ENCODE measurements at regions not wholly inside any gene's neighbourhood (a gene's known extent, or its start where the extent isn't known, plus 50 kb on each side); places are given as distances from the start of the nearest gene placed in this dataset.
"Not testable (repeated sequence)": the region's sequence is repeated elsewhere in the genome, so short reads cannot be mapped to it uniquely, and the experiment has no call there.

DNA sequence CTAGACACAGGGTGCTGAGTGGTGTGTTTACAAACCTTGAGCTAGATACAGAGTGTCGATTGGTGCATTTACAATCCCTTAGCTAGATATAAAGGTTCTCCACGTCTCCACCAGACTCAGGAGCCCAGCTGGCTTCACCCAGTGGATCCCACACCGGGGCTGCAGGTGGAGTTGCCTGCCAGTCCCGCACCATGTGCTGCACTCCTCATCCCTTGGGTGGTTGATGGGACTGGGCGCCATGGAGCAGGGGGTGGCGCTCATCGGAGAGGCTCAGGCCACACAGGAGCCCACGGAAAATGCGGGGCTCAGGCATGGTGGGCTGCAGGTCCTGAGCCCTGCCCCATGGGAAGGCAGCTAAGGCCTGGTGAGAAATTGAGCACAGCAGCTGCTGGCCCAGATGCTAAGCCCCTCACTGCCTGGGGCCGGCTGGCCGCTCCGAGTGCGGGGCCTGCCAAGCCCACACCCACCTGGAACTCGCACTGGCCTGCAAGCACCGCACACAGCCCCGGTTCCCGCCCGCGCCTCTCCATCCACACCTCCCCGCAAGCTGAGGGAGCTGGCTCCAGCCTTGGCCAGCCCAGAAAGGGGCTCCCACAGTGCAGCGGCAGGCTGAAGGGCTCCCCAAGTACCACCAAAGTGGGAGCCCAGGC is 418.4 kb downstream of the KIF20B start:
- DNase-seq (ENCODE audit: low read depth in 2 of 2): not testable (repeated sequence)

DNA sequence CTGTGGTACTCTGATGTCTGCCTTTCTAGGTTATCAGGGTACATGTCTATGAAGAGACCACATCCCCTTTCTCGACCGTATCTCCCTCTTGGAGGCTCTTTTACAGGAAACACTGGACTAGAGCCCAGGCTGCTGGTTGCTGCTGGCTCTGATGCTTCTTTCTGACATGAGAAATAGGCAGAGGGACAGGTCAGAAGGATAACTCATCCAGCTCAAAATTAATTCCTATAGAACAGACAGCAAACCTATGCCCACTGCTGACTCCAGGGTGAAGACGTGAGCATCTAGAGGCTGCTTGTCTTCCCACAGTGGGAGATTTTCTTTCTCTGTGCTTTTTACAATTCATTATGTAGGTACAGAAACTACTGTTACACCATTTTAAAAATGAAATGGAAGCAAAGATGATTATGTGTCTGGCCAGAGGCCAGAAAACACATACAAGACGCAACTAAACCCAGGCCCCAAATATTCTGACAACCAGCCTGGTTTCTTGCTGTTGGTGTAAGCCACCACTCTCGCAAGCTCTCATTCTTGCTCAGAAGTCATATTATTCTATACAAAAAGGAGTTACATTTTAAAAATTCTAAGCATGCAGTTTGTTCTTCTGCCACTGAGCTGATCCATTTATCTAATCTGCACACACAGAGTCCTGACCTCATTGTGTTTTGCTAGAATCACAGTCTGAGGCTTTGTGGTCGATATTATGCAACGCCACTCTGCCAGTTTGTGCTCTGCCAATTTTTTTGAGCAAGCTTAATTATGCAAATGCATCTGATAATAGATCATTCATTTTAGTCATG is 424.3 kb downstream of the KIF20B start:
- no peak for DNase-seq (ENCODE audit: low read depth in 2 of 2)

DNA sequence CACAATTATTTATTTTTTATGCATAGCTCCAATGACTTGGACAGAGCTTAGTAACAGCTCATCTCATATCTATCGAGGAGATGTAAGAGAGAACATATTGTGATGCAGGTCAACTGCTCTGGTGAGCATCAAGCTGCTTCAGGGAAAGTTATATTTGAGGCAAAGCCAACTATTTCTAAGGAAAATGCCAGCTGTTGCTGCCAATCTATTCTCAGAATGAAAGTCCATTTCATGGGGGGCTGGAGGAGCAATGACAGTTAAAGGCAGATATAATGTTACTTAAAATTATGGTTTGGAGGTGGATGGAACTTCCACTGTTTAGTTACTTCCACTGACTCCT is 424.8 kb downstream of the KIF20B start:
- DNase-seq (ENCODE audit: low read depth in 2 of 2): no peak

DNA sequence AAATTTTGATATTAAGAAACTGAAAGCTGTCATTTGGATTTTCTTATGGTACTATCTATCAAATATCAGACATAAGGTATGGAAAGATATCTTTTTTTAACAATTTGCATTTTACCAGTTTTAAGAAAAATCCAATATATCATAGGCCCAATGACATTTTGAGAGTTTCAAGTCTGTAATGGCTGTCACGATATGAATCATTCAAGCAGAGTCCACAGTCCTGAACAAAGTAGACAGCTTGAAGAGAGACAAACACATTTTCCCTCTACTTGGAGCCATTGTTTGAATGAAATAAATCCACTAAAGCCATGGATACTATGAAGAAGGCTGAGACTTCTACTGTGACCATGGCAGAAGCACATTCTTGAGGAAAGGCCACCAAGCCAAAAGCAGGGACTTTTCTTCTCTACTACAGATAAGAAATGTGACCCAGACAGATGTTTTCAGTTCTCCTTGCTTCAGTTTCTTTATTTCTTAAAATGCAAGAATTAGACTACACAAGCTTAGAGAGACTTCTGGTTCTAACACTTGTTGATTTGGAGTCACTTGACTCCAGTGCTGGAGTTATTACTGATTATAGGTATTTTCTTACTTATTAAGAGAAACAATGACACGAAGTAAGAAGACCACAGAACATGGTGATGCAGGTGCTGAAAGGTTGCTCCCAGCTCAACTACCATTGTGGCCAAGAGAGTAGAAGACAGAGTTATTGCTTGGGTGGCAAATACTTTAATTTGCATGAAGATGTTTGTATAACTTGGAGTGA is 429.1 kb downstream of the KIF20B start:
- no peak for DNase-seq (ENCODE audit: low read depth in 2 of 2)

DNA sequence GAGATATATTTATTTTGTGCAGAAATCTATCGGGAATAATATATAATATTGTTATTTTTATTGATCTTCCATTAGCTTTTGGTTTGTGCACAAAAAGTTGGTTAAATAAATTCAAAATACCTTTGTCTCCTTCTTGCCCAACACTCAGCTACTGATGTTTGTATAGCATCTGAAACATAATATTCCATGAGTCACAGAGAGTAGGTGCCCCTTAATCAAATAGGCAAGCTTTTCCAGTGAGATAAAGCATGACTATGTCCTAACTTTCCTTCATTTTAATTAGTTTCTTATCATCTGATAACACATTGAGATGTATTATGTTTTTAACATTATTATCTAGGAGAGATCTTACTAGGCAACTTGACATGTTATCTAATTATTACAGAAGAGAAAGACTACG is 432.2 kb downstream of the KIF20B start:
- no peak for DNase-seq (ENCODE audit: low read depth in 2 of 2)

DNA sequence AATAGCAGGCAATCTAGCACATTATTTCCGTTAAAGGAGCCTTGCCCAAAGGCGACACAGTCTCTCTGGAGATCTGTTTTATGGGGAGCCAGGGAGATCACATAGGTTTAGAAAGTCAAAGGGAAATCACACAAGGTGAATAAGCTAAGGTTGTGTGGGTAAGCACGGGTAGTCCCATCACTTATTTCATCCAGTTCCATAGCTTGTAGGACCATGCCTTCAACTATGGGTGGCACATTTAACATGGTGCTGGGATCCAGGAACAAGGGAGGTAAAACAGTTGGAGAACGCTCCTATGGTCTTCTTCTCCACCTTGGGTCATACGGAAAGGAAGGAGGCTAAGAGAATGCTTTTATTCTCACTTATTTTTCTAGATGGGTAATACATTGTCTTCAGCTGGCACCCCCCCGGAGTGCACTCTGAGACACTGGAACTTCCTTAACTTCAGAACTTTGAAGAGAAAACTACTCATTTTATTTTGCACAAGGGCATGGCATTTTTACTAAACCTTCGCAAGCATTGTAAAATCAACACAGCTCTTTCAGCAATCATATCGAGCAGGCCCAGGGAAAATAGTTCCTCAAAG is 435.4 kb downstream of the KIF20B start:
- DNase-seq (ENCODE audit: low read depth in 2 of 2): no peak

DNA sequence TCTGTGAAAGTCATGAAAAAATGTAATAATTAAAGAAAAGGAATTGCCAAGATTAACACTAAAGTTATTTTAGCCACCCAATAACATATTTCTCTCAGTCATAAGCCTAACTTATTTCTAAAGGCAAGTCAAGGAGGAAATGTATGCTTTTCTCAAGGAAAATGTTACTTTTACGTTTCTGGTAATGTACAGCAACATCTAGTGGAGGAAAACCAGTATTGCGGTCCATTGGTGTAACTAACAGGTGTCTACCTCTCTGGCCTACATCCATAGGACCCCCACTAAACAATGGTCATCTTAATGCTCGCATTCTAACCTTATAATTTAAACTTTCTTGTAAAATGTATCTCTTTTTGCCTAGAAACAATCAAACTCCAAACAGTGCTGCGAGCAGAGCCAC is 437.5 kb downstream of the KIF20B start:
- DNase-seq (ENCODE audit: low read depth in 2 of 2): no peak

DNA sequence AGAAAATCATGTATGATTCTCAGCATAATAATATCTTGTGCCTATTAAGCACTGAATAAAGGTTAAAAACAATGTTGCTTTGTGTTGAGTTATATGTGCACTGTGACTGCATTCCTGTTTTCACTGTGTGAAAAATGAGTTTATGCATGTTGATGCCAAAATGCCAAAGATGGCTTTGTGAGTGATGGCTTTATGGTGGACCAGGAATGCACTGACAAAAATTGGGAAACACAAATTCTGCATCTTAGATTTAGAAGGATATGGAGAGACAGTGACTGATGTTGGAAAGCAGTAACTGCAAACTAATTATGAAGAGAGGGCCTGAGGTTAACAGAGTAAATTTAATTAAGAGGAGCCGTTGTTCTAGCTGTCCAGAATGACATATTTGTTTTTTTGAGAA is 440.4 kb downstream of the KIF20B start:
- no peak for DNase-seq (ENCODE audit: low read depth in 2 of 2)

DNA sequence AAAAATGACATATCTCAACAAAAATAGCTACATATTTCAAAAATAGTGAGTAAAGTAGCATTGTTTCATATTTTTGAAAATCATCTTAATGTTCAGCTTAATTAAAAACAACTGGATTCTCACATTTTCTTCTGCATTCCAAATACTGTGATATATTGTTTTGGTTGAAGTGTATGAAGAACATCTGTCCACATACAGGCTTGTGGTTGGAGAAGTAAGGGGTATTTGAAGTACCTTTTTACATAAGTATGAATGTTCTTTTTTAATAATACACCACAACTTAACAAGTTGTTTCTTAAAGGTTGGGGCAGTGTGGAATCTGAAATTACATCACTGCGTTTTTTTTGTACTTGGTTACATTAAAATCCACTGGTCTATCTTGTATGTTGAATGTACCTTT is 442.5 kb downstream of the KIF20B start:
- DNase-seq (ENCODE audit: low read depth in 2 of 2): no peak

DNA sequence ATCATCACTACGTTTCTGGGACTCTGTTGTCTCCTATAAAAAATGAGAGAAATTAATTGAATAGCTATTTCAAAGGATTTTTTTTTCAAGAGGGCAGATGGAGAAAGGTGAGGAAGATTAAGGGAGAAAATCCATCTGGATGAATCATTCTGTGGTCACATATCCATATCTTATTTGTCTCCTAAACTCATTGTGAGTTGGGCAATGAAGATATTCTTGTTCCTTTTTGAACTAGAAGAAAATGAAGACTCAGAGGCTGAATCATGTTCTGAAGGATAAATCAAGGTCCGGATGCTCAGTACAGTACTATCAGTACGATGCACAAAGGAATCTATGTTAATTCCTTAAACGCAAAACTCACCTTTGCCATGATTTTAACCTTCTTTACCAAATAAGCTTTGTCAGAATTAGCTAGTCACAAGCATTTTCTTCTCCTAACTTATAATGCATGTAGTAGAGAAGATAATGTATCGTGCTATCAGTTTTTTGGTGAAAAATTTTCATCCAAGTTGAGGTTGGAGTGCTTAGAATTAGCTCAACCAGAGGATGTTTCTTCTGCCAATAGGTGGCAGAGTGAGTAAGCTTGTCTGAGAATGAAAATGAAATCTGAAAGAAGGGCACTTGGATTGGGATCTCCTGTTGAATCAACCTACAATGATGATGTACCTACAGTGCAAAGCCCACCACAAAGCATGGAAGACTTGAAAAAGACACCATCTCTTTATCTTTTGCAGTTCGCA is 446.9 kb downstream of the KIF20B start:
- no peak for DNase-seq (ENCODE audit: low read depth in 2 of 2)

DNA sequence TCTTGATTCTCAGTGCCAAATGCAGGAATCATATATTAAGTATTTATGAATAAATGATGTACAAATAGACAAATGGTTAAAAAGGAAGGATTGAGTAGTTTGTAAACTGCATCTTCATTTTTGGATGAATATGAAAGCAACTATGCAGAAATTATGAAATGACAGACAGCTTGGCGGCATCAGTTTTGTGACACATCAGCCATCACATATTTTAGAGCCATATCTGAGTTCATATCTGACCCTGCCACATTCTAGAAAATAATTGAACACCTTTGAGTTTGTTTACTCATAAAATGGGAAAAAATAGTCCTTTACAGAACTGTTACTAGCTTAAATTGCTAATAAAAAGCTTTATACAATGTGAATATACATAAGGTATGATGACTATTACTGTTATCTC is 448.2 kb downstream of the KIF20B start:
- no peak for DNase-seq (ENCODE audit: low read depth in 2 of 2)

DNA sequence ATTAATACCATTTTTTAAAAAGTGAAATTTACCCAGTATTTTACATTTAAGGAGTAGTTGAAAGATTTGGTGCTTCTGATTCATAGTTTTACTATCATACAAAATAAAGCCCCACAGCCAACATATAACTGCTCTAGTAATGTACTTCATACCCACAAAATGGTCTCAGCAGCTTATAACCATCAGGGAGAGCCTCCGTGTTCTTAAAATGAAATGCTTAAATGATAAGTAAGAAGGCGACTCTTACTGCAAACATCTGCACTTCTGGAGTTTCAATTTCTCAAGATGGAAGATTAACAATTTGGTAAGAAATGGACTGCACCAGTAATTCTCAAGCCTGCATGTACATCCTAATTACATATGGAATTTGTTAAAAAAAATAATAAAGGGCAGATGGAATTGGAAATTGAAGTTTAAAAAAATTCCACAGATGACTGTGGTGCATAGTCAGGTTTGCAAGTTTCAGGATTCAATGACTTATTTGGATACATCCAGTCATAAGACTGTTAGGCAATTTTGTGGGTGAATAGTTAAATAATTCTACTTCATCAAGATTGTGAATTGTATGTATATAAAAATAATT is 461.0 kb downstream of the KIF20B start:
- DNase-seq (ENCODE audit: low read depth in 2 of 2): no peak

DNA sequence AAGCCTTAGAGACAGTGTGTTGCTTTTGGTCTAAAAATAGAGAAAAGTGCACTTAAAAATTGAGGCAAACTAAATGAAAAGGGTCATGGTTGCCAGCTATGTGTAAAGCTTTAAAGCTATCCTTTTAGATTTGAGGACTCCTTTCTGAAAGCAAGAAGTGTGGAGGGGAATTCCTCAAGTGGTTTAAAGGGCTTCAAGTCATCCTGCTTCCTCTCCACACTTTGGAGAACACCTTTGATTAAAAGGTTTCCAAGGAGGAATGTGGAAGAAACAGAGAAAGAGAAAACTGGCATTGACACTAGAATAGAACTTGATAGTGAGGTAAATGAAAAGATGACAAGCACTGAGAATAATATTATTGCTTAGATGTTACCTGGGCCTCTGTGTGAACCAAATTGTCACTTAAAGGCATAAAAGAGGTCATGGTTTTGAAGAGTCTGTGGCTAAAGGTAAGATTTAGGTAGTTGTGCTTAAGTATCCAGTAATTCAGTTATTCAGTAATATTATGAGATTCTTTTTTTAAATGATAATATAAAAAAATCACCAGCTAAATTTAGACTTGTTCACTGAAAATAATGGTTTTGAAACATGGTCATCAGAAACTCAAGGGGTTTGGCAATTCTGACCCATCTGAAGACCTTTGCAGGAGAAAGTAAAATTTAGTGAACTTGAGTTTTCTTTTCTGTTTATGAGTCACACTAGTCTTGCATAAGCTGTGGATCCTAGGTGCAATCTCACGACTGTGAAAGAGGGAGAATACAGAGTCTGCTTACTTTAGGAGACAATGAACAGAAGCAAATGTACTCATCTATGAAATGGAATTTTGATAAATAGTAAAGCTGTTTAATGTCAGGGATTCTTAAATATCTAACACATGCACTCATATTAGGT is 466.0 kb downstream of the KIF20B start:
- no peak for DNase-seq (ENCODE audit: low read depth in 2 of 2)

DNA sequence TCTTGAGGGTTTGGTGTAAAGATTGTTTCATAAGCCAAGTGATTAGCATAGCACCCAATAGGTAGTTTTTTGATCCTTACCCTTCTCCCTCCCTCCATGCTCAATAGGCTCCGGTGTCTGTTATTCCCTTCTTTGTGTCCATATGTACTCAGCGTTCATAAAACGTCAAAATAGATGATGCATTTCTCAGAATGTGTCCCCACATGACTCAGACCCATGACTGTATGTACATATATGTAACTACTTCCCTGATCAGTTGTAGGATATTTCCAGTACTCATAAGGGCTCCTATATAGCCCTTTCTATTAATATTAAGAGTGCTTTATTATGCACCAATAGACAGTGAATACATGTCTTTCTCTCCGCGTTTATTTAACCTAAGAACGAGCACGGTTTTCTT is 466.9 kb downstream of the KIF20B start:
- DNase-seq (ENCODE audit: low read depth in 2 of 2): no peak

DNA sequence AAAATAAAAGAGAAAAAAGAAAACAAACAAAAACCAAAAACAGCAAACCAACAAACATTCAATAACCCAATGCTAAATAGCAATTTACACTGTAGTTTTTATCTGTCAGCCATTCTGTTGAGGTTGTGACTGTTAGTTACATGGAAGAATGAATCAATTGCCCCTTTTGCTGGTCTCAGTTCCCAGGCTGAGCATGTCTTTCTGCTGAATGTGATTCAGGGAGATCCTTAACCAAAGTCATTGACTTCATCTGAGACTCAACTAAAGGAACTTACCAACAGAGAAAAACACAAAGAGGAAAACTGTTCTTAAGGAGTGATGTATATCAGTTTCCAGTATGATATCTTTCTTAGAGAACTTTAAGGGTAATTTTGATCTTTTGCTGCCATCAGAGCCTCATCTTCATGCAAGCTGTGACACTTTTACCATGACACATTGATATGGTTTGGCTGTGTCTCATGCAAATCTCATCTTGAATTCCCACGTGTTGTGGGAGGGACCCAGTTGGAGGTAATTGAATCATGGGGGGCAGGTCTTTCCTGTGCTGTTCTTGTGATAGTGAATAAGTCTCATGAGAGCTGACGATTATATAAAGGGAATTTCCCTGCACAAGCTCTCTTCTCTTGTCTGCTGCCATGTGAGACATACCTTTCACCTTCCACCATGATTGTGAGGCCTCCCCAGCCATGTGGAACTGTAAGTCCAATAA is 469.8 kb downstream of the KIF20B start:
- DNase-seq (ENCODE audit: low read depth in 2 of 2): peak in 1 of 2 donors; percentile 4

DNA sequence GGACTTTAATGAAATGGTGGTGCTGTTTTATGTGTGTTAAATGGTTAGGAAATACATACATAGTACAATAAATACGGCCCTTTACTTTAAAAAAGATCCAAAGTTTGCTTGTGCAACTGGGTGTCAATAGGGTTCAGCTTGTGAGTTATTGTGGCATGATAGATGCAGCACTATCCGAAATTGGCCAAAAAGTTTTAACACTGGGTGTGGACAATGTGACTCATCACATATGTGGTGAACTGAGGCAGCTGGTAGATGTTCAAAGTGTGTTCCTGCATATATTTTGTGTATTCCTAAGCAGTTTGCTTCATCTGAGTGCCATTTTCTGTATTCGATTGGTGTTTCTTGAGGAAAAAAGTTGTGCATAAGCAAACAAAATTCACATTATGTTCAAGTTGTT is 473.1 kb downstream of the KIF20B start:
- no peak for DNase-seq (ENCODE audit: low read depth in 2 of 2)

DNA sequence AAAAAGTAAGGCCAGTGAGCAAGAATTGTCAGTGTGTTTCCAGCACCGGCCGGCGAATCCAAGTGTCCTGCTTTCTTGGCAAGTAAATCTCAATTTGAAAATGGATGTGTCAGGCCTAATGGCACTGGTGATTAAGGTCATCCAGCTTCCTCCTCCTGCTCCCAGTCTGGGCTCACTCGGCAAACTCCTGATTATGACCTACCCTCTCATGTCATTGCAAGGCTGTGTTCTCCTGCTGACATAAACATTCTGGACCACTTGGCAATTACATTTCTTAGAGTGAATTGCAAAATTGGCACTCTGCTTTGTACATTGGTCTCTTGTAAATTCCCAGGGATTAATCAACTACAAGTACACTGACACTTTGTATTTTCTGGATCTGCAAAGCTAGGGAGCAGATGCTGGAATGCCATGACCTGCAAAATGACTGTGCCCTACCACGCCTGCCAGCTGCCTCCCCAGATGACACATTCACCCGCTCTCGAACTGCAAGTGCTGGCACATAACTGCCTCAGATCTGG is 473.8 kb downstream of the KIF20B start:
- no peak for DNase-seq (ENCODE audit: low read depth in 2 of 2)

DNA sequence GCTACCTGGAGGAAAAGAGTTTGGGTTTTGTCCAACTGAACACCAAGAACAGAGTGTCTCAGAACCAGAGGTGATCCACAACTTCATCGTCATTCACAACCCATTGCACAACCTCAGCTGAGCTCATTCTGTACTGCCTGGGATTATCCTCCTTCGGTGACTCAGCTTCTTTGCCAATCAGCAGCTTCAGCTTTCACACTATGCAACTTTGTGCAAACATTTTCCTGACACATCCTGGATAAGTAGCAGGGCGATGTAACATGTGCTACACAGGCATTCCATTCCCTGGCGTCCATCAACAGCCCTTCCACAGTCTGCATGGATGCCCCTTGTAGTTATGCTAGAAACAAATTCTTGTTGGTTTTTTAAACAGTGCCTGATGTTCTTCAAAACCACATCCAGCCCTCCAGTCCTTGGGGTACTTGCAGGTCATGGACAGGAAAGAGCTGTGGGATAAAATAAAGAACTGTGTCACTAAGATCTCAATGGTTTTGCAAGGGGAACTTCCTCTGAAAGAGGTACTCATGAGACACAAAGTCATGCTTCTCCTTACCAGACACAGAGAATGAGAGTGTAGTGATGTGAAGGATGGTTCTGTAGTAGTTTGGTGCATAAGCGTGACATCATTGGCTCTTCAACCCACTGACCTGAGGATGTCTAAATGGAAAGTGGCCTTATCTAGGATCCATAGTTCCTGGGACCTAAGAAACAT is 478.5 kb downstream of the KIF20B start:
- DNase-seq (ENCODE audit: low read depth in 2 of 2): no peak

All from stimulated activated CD8-positive, alpha-beta memory T cell treated with anti-CD3 and anti-CD28 coated beads, Interleukin-15, amount 100 ng/mL, for 48 hours (primary cell).